Fibroblast of skin of left biceps (primary cell): ENCODE measurements at regions not wholly inside any gene's neighbourhood (a gene's known extent, or its start where the extent isn't known, plus 50 kb on each side); places are given as distances from the start of the nearest gene placed in this dataset.
"Not testable (repeated sequence)": the region's sequence is repeated elsewhere in the genome, so short reads cannot be mapped to it uniquely, and the experiment has no call there.

ENCODE experiments used
- DNase-seq, 2 experiments: peaks; one replicate each; pipeline ENCODE4 v3.0.0-alpha.2; 2013; ENCODE audit warnings: low read depth in 2 of 2

DNA sequence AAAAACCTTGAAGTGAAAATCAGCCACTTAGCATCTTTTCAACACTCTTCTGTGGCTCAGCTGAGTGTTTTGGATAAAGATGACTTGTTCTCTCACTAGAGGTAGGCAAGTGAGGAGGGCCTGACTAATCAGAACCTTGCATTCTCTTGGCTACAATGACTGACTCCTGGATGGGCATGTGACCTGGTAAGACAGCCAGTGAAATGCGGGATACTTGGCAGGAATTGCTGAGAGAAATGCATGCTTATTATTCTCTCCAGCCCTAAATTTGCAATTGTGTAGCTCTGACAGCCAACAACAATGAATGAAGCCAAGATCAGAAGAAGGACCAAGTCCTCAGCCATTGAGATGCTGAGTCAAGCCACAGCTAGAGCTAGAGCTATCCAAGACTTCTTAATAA is 490.5 kb upstream of the ZNF608 start:
- no peak for DNase-seq

GRCh38 chr5:125244531-125244930 is 498.1 kb upstream of the ZNF608 start:
- DNase-seq = no peak

DNA sequence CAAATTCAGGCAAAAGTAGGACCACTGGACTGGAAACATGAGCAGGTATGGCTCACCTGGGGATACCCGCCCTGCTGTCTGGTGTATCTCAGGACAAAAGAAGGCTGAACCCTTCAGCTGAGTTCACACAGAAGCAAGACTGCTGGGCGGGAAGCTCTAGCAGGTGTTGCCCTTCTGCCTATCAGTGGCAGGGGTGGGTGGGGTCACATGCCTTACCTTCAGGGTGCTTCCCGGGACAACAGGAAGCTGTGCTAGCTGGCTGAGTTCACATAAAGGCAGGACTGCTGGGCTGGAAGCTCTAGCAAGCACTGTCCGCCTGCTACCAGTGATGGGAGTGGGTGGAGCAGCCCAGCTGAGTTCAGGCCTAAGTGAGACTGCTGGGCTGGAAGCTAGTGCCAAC is 498.8 kb upstream of the ZNF608 start:
- DNase-seq = no peak

GRCh38 chr5:125249400-125249799 is 503.0 kb upstream of the ZNF608 start:
- DNase-seq = no peak

DNA sequence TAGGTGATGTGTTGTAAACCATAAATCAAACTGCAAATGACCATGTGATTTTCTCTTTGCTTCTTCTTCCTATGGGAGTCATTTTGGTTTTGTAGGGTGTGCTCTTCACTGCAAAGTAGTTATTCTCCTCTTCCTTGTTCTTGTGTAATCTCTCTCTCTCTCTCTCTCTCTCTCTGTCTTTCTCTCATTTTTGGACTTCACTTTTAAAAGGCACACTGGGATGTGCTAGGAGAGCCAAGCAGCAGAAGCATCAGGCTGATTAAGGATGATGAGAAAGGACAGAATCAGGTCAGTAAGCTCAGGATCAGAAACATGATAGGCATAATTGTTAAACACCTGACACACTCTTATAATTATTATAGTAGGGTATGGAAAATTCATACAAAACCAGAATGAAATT is 505.3 kb upstream of the ZNF608 start:
- DNase-seq = no peak

DNA sequence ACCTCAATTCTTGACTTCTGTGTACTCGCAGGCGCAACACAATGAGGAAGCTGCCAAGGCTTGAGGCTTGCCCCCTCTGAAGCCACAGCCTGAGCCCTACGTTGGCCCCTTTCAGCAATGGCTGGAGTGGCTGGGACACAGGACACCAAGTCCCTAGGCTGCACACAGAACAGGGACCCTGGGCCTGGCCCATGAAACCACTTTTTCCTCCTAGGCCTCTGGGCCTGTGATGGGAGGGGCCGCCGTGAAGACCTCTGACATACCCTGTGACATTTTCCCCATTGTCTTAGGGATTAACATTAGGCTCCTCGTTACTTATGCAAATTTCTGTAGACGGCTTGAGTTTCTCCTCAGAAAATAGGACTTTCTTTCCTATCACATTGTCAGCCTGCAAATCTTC is 507.2 kb upstream of the ZNF608 start:
- not testable (repeated sequence) for DNase-seq

DNA sequence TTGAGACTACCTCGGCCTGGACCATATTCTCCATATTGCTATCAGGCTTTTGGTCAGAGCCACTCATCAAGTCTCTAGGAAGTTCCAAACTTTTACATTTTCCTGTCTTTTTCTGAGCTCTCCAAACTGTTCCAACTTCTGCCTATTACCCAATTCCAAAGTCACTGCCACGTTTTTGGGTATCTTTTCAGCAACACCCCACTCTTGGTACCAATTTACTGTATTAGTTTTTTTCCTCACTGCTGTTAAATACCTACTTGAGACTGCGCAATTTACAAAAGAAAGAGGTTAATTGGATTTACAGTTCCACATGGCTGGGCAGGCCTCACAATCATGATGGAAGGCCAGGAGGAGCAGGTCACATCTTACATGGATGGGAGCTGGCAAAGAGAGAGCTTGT is 507.8 kb upstream of the ZNF608 start:
- DNase-seq = no peak

- no peak for DNase-seq
Observed at GRCh38 chr5:125256296-125256695, 509.9 kb upstream of the ZNF608 start.

- peak; percentile 19 to 25 for DNase-seq
Observed at GRCh38 chr5:125257057-125257972, 510.9 kb upstream of the ZNF608 start.

DNA sequence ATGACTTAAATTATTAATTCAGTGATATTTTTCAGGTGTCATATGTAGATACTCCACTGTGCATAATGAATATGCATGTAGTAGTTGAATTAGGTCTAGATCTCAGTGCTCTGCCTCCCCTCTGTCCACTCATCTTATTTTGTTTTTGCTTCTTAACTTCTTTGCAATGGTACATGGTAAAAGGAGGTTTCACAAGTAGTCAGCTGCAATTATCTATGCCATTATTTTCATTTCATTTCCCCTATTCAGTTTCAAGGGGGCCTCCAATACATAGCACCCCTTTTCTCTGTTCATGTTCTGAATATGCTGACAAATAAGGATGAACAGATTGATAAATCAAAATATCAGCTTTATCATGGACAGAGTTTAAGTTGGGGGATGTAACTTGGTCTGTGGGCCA is 511.6 kb upstream of the ZNF608 start:
- no peak for DNase-seq

- DNase-seq = no peak
Observed at GRCh38 chr5:125258615-125259014, 512.2 kb upstream of the ZNF608 start.

- DNase-seq = no peak
Observed at GRCh38 chr5:125261505-125262250, 515.2 kb upstream of the ZNF608 start.

GRCh38 chr5:125262782-125263181 is 516.3 kb upstream of the ZNF608 start:
- DNase-seq = no peak

GRCh38 chr5:125263356-125263755 is 516.9 kb upstream of the ZNF608 start:
- no peak for DNase-seq

GRCh38 chr5:125266106-125266505 is 519.7 kb upstream of the ZNF608 start:
- DNase-seq = no peak

GRCh38 chr5:125267636-125268248 is 521.3 kb upstream of the ZNF608 start:
- no peak for DNase-seq

GRCh38 chr5:125269926-125270325 is 523.5 kb upstream of the ZNF608 start:
- no peak for DNase-seq

- DNase-seq = no peak
Observed at GRCh38 chr5:125272357-125272756, 525.9 kb upstream of the ZNF608 start.

DNA sequence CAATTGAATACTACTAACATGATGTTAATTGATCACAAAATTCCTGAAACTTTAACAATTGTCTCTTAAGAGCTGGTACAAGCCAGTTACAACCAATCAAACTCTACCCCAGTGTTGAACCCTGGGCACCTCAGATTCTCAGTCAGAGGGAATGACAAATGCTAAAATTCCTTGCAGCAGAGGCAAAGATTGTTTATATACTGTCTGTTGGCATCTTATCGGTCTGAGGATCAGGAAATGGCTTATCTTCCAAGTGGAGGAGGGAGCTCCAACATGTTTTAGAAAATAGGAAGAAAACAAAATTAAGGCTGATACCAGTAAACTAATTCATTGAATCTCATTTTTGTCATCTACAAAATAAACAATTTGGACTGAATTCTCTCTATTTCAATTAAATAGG is 527.8 kb upstream of the ZNF608 start:
- DNase-seq = no peak

GRCh38 chr5:125274938-125275724 is 528.7 kb upstream of the ZNF608 start:
- DNase-seq = peak; percentile 26 to 34

GRCh38 chr5:125275725-125276090 is 529.3 kb upstream of the ZNF608 start:
- no peak for DNase-seq

GRCh38 chr5:125276096-125276495 is 529.7 kb upstream of the ZNF608 start:
- DNase-seq = no peak
